ENCODE measurements at regions not wholly inside any gene's neighbourhood (a gene's known extent, or its start where the extent isn't known, plus 50 kb on each side); places are given as distances from the start of the nearest gene placed in this dataset.
"Not testable (repeated sequence)": the region's sequence is repeated elsewhere in the genome, so short reads cannot be mapped to it uniquely, and the experiment has no call there.

DNA sequence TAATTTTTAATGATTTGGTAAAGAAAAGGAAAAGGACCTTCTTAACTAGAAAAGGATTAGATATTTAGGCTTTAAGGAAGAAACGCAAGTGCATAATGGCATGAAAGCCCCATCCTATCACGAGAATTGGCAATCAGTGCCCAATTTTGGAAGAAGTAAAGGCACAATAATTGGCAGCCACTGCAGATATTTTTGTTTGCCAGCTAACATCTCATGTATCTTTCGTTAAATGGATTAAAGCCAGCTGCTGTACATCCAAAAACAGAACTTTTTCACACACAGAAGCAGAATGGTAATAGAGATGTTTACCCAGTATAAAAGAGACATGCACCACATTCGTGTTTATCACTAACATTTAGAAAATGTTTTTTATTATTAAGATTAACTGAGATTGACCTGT is 180.3 kb downstream of the C6orf118 start (continued):
- TF ChIP-seq REST (IDR thresholded peaks at IDR 0.05; ENCODE audit: low read depth) (no peak), YY1 (IDR thresholded peaks at IDR 0.05; ENCODE audit: extremely low read depth, insufficient replicate concordance, low read depth, low read length) (no peak), SP1 (IDR thresholded peaks at IDR 0.05; ENCODE audit: low read depth) (no peak), RAD21 (IDR thresholded peaks at IDR 0.05; ENCODE audit: low read depth) (no peak), SRF (IDR thresholded peaks at IDR 0.05; ENCODE audit: low read depth) (no peak), CBX3 (IDR thresholded peaks at IDR 0.05; ENCODE audit: low read depth) (no peak)

DNA sequence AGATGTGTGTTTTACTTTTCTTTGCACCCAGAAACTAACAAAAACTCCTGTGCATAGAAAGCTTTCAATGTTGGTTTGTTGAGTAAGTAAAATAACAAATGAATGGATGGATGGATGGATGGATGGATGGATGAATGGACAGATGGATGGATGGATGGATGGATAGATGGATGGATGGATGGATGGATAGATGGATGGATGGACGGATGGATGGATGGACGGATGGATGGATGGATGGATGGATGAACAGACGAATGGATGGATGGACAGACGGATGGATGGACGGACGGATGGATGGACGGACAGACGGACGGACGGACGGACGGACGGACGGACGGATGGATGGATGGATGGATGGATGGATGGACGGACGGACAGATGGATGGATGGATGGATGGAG is 181.7 kb downstream of the C6orf118 start:
- ATAC-seq; BruUV-seq (replicated peaks): not testable (repeated sequence)

DNA sequence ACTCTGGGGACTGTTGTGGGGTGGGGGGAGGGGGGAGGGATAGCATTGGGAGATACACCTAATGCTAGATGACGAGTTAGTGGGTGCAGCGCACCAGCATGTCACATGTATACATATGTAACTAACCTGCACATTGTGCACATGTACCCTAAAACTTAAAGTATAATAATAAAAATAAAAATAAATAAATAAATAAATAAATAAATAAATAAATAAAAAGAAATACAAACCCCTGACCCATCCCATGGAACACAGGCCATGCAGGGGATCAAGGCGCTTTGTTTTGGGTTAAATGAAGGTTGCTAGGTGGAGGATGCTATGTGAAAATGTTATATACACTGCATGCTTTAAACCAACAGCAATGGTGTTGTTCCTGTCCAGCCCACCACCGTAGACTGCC is 184.7 kb downstream of the C6orf118 start:
- BruUV-seq (replicated peaks); RAD21 ChIA-PET (ENCODE audit: low non-redundant PET in 1 of 2, low total read pairs in 2 of 2, uncharacterized antibody in 2 of 2, unreplicated experiment in 2 of 2); H3K36me3 ChIP-seq (ENCODE audit: control insufficient read depth in 1 of 2, insufficient read depth in 2 of 2, low read length in 2 of 2); H3K4me2 ChIP-seq (ENCODE audit: low read length); intact Hi-C loops (cut with micrococcal nuclease); H2AFZ ChIP-seq (ENCODE audit: low read depth, low read length, poor library complexity, severe bottlenecking); POLR2A ChIA-PET; H3K79me2 ChIP-seq (ENCODE audit: insufficient read depth, low read length); CTCF ChIA-PET; H3K4me3 ChIP-seq (replicated peaks in 1 of 2; ENCODE audit: low read depth in 1 of 2, low read length in 2 of 2); ATAC-seq; H3K27me3 ChIP-seq (ENCODE audit: insufficient read depth, low read length); H3K9ac ChIP-seq (ENCODE audit: low read length); H4K20me1 ChIP-seq (ENCODE audit: insufficient read depth); DNase-seq (ENCODE audit: low read depth, low spot score); H3K4me1 ChIP-seq (ENCODE audit: control insufficient read depth in 1 of 2, insufficient read depth in 2 of 2, low read length in 2 of 2); H3K27ac ChIP-seq (ENCODE audit: low read depth, low read length); H3K9me2 ChIP-seq (ENCODE audit: insufficient read depth): not testable (repeated sequence)
- peaks cover 3 to 14% of the 10 kb centered on the region in 2 experiments; a peak in 2 of 4 replicates for H3K9me3 ChIP-seq (ENCODE audit: control insufficient read depth in 1 of 2, insufficient read depth in 1 of 2, low read depth in 1 of 2, low read length in 2 of 2)

More for the DNA sequence above, 181.7 kb downstream of the C6orf118 start:
- H4K20me1 ChIP-seq (ENCODE audit: insufficient read depth); intact Hi-C loops (cut with micrococcal nuclease); CTCF ChIA-PET; H3K27ac ChIP-seq (ENCODE audit: low read depth, low read length); H3K9ac ChIP-seq (ENCODE audit: low read length); H3K36me3 ChIP-seq (ENCODE audit: control insufficient read depth in 1 of 2, insufficient read depth in 2 of 2, low read length in 2 of 2); H3K27me3 ChIP-seq (ENCODE audit: insufficient read depth, low read length); H3K4me1 ChIP-seq (ENCODE audit: control insufficient read depth in 1 of 2, insufficient read depth in 2 of 2, low read length in 2 of 2); DNase-seq (ENCODE audit: low read depth, low spot score); H3K4me2 ChIP-seq (ENCODE audit: low read length); RAD21 ChIA-PET (ENCODE audit: low non-redundant PET in 1 of 2, low total read pairs in 2 of 2, uncharacterized antibody in 2 of 2, unreplicated experiment in 2 of 2); POLR2A ChIA-PET; H3K9me2 ChIP-seq (ENCODE audit: insufficient read depth); H3K4me3 ChIP-seq (replicated peaks in 1 of 2; ENCODE audit: low read depth in 1 of 2, low read length in 2 of 2); H2AFZ ChIP-seq (ENCODE audit: low read depth, low read length, poor library complexity, severe bottlenecking); H3K79me2 ChIP-seq (ENCODE audit: insufficient read depth, low read length): not testable (repeated sequence)
- peaks cover 0 to 19% of the 10 kb centered on the region in 2 experiments; a peak in 2 of 4 replicates for H3K9me3 ChIP-seq (ENCODE audit: control insufficient read depth in 1 of 2, insufficient read depth in 1 of 2, low read depth in 1 of 2, low read length in 2 of 2)
